Progenitor cell of endocrine pancreas (in vitro differentiated cells): ENCODE measurements at regions not wholly inside any gene's neighbourhood (a gene's known extent, or its start where the extent isn't known, plus 50 kb on each side); places are given as distances from the start of the nearest gene placed in this dataset.

Experiments used
- DNase-seq: peaks from one replicate; pipeline ENCODE4 v3.0.0; 2021; ENCODE audit warnings: low spot score; ENCODE audit not compliant: unreplicated experiment
- H3K27ac Mint-ChIP-seq: 2 replicates; pipeline ENCODE4 v1.8.0; 2021; ENCODE audit warnings: mild to moderate bottlenecking, moderate library complexity, mixed read lengths
- H3K27me3 Mint-ChIP-seq: 2 replicates; pipeline ENCODE4 v1.8.0; 2021; ENCODE audit warnings: mixed read lengths
- H3K36me3 Mint-ChIP-seq: 2 replicates; pipeline ENCODE4 v1.8.0; 2022; ENCODE audit warnings: mixed read lengths; ENCODE audit not compliant: insufficient read depth
- H3K4me1 Mint-ChIP-seq: 2 replicates; pipeline ENCODE4 v1.8.0; 2021; ENCODE audit warnings: low read depth, mixed read lengths
- H3K4me3 Mint-ChIP-seq: 2 replicates; pipeline ENCODE4 v1.8.0; 2021; ENCODE audit warnings: low read depth, mild to moderate bottlenecking, moderate library complexity, mixed read lengths
- H3K9me3 Mint-ChIP-seq: 2 replicates; pipeline ENCODE4 v1.8.0; 2021; ENCODE audit warnings: low read depth, mixed read lengths
- TF ChIP-seq, protein P1 (sequence below): fragments of 200-600 bp; sonication (generic); IDR thresholded peaks from one replicate; pipeline ENCODE4 v1.5.0; 2021; ENCODE audit warnings: antibody characterized with exemption, mild to moderate bottlenecking; ENCODE audit not compliant: unreplicated experiment

DNA sequence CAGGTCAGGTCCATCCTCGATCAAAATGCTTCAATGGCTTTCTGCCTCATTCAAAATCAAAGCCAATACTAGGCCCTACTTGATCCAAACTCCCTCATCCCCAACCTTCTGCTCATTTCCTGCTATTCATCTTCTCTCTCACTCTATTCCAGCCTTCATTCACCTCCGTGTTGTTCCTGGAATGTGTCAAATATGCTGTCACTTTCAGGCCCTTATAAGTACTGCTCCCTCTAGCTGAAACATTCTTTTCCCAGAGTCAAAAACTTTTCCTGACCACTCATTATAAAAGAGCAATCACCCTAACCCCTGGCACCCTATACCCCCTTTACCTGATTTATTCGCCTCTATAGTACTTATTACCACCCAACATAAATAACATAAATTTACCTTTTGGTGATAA, 303.7 kb upstream of the PMFBP1 start:
- no peaks in the 10 kb centered on the region for H3K27me3 Mint-ChIP-seq
- DNase-seq = no peak
- H3K36me3 Mint-ChIP-seq = no peaks in the 10 kb centered on the region
- peaks cover 7% of the 10 kb centered on the region for H3K4me1 Mint-ChIP-seq
- H3K4me3 Mint-ChIP-seq = no peak overlapping the region
- H3K27ac Mint-ChIP-seq = no peak overlapping the region
- TF ChIP-seq, protein P1, sequence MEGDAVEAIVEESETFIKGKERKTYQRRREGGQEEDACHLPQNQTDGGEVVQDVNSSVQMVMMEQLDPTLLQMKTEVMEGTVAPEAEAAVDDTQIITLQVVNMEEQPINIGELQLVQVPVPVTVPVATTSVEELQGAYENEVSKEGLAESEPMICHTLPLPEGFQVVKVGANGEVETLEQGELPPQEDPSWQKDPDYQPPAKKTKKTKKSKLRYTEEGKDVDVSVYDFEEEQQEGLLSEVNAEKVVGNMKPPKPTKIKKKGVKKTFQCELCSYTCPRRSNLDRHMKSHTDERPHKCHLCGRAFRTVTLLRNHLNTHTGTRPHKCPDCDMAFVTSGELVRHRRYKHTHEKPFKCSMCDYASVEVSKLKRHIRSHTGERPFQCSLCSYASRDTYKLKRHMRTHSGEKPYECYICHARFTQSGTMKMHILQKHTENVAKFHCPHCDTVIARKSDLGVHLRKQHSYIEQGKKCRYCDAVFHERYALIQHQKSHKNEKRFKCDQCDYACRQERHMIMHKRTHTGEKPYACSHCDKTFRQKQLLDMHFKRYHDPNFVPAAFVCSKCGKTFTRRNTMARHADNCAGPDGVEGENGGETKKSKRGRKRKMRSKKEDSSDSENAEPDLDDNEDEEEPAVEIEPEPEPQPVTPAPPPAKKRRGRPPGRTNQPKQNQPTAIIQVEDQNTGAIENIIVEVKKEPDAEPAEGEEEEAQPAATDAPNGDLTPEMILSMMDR = no peak
- H3K9me3 Mint-ChIP-seq = no peaks in the 10 kb centered on the region

DNA sequence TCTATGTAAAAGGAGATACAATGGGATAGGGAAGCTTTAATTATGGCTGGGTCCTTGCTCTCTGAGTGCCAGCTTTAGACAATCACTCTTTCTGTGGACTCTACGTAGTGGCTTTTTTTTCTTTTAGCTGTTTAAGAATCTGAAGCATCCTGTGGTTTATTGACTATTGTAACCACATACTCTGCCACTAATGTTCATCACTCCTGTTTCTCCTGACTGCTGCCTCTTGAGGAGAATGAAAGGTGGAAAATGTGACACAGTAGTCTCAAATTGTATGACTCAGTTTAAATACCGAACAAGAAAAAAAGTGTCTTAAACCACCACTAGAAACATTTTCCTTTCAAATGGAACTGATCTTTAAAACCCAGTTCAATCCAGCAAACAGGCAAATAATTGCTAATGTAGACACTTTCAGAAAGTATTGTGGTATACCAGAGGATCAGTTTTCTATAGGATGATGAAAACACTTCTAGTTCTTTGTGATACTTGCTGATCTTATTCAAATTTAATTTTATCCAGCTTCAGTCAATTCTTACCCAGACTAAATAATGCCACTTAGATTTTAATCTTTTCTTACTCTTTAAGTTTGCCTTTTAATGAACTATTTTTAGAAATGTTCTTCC, 302.7 kb upstream of the PMFBP1 start:
- Mint-ChIP-seq H3K36me3 (no peaks in the 10 kb centered on the region), H3K4me3 (no peak overlapping the region), H3K27ac (no peak overlapping the region), H3K9me3 (no peaks in the 10 kb centered on the region), H3K27me3 (no peaks in the 10 kb centered on the region), H3K4me1 (peaks cover 13% of the 10 kb centered on the region)
- no peak for DNase-seq
- TF ChIP-seq, protein P1 = no peak

DNA sequence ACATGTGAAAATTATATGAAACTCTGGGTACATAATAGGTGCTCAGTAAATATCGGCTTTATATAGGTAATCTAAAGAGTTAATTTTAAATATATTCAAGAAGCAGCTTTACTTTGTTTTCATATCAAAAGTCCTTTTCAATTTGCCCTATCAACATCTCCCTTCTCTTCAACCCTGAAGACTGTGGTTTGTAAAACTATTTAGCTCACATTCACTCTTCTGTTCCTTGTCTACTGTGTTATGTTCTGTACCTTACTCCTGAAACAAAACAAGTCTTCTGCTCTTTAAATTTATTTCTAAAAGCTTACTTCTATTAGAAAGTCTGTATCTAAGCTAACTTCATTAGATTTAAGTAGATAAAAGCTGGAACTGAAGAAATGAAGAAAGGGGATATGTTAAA, 301.7 kb upstream of the PMFBP1 start:
- Mint-ChIP-seq H3K9me3 (no peaks in the 10 kb centered on the region), H3K36me3 (no peaks in the 10 kb centered on the region), H3K27ac (no peak overlapping the region), H3K4me1 (peaks cover 14% of the 10 kb centered on the region), H3K27me3 (no peaks in the 10 kb centered on the region), H3K4me3 (no peak overlapping the region)
- TF ChIP-seq, protein P1 = no peak
- no peak for DNase-seq

DNA sequence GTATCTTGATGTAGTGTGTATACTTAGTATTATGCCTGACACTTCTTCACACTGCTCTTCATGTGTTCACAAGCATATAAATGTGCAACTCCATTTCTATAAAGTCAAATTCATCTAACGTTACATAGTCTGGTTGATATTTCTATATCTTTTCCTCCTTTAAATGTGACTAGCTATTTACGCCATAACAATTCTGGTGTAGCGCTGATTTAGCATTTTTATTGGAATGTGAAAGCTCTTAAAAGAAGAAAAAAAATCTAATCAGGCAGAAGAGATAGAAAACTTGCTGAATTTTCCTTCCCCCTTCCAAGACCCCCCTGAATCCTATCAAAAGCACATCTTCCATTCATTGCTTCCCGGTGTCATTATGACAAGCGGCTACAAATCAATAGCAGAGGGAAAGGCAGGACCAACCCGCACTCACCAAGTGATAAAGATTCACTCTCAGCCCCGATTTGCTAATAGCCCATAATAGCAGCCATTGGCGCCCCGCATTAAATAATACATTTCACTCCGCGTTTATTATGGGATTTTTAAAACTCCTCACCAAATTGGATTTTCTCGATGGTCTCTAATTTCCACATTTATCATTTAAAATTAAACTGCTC, 299.5 kb upstream of the PMFBP1 start:
- Mint-ChIP-seq H3K36me3 (no peaks in the 10 kb centered on the region), H3K4me1 (peaks cover 14% of the 10 kb centered on the region), H3K27me3 (no peaks in the 10 kb centered on the region), H3K27ac (no peak overlapping the region), H3K4me3 (no peak overlapping the region), H3K9me3 (no peaks in the 10 kb centered on the region)
- TF ChIP-seq, protein P1 = no peak
- no peak for DNase-seq

DNA sequence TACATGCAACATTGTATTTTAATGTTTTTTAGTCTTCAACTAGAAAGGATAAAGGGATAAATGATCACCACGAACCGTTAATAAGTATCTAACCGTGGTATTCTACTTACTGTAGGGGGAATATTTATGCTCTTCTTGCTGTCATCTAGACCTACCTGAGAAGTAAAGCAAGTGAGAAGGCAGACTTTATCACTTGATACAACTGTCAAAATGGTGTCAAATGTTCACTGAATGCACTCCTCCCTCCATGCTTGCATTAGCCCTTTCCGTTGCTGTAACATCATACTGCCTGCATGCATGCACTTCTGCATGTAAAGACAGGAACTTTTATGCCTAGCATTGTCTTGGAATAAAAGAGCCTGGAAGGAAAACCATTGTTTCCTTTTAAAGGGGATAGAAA, 298.6 kb upstream of the PMFBP1 start:
- Mint-ChIP-seq H3K36me3 (no peaks in the 10 kb centered on the region), H3K4me1 (peaks cover 11% of the 10 kb centered on the region)
- TF ChIP-seq, protein P1 = no peak

More for the DNA sequence above, 298.6 kb upstream of the PMFBP1 start:
- Mint-ChIP-seq H3K4me3 (no peak overlapping the region), H3K27ac (no peak overlapping the region), H3K27me3 (no peaks in the 10 kb centered on the region), H3K9me3 (no peaks in the 10 kb centered on the region)
- DNase-seq = no peak
